ENCODE measurements at regions not wholly inside any gene's neighbourhood (a gene's known extent, or its start where the extent isn't known, plus 50 kb on each side); places are given as distances from the start of the nearest gene placed in this dataset.

DNA sequence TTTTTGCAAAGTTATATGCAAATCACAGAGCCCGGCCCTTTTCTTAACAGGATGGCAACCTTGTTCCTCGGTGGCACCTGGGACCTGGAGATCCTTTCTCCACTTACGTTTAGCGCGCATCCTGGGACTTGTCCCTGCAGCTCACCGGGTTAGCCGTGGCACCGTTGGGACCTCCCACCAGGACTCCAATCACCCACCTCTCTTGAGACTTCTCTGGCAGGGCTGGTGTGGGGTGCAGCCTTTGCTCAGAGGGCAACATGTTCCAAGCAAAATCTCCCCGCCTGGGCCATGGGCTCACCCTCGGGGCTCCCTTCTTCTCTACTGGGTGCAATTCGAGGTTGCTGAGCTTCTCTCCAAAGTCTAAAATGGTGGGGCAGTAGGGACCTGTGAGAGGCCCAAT lies 211.9 kb upstream of the UMPS start:
- CTCF ChIA-PET (ENCODE audit: low intra/inter-chr PET ratio, low total read pairs), result no interaction called here
- DNase-seq (ENCODE audit: low spot score), result no peak
- no peaks in the 10 kb centered on the region for H4K20me1 ChIP-seq (ENCODE audit: insufficient read depth, low read length)
- no peak for ATAC-seq
- no peaks in the 10 kb centered on the region for H3K9me3 ChIP-seq (ENCODE audit: low read length)
- no peaks in the 10 kb centered on the region for H3K79me2 ChIP-seq (ENCODE audit: insufficient read depth, low read length)
- peaks cover 0 to 36% of the 10 kb centered on the region in 2 experiments for H3K27me3 ChIP-seq (ENCODE audit: control insufficient read depth in 1 of 2, insufficient read depth in 2 of 2, low read length in 2 of 2)
- in situ Hi-C loops (cut with HindIII; ENCODE audit: extremely low pct_ligation_motif_present, low pct_unique_long_range_greater_than_20kb), result no loop called here
- peaks cover 22% of the 10 kb centered on the region for H3K4me1 ChIP-seq (ENCODE audit: insufficient read depth, low read length)
- intact Hi-C loops (cut with micrococcal nuclease; ENCODE audit: unreplicated experiment), result no loop called here
- WGBS (ENCODE audit: low lambda C conversion rate), result 69% methylated on average over 8 of the region's 11 CpGs
- POLR2A ChIA-PET, result no interaction called here
- no peak for FAIRE-seq
- no peak overlapping the region for H2AFZ ChIP-seq (ENCODE audit: low read length)
- no peak overlapping the region for H3K27ac ChIP-seq (ENCODE audit: extremely low read length, insufficient read depth, low read length)
- no TSS peak for BruUV-seq (replicated peaks)
- no peak overlapping the region for H3K9ac ChIP-seq (ENCODE audit: insufficient read depth, low read depth, low read length)
- no peak overlapping the region for H3K4me2 ChIP-seq (ENCODE audit: low read depth, low read length)
- no peaks in the 10 kb centered on the region for H3K36me3 ChIP-seq (replicated peaks in 1 of 2; ENCODE audit: control insufficient read depth in 1 of 2, insufficient read depth in 2 of 2, low read length in 2 of 2)
- H3K4me3 ChIP-seq (replicated peaks in 1 of 3; ENCODE audit: insufficient read depth in 1 of 3, low read depth in 2 of 3, low read length in 3 of 3), result no peak overlapping the region
- TF ChIP-seq PCBP1 (IDR thresholded peaks at IDR 0.05; ENCODE audit: borderline replicate concordance, low read depth, low read length) (no peak), TARDBP (CRISPR knock-in tag; IDR thresholded peaks at IDR 0.05) (no peak), ZNF616 (CRISPR knock-in tag; IDR thresholded peaks at IDR 0.05; ENCODE audit: low read depth) (no peak), ZNF350 (CRISPR knock-in tag; IDR thresholded peaks at IDR 0.05; ENCODE audit: borderline replicate concordance, low read depth) (no peak), EZH2 (conservative IDR thresholded peaks at IDR 0.05; ENCODE audit: low read depth, low read length) (no peak), CCAR2 (optimal IDR thresholded peaks at IDR 0.05; ENCODE audit: low read depth, low read length) (no peak), ZNF749 (CRISPR knock-in tag; IDR thresholded peaks at IDR 0.05; ENCODE audit: borderline replicate concordance) (no peak), PLRG1 (conservative IDR thresholded peaks at IDR 0.05) (no peak), ZBTB21 (CRISPR knock-in tag; IDR thresholded peaks at IDR 0.05) (no peak), PRPF4 (IDR thresholded peaks at IDR 0.05; ENCODE audit: low read depth, low read length, poor library complexity, severe bottlenecking) (no peak), GTF3A (CRISPR knock-in tag; conservative IDR thresholded peaks at IDR 0.05) (no peak), RFXANK (CRISPR knock-in tag; IDR thresholded peaks at IDR 0.05) (no peak)
- TF ChIP-seq, protein P1, sequence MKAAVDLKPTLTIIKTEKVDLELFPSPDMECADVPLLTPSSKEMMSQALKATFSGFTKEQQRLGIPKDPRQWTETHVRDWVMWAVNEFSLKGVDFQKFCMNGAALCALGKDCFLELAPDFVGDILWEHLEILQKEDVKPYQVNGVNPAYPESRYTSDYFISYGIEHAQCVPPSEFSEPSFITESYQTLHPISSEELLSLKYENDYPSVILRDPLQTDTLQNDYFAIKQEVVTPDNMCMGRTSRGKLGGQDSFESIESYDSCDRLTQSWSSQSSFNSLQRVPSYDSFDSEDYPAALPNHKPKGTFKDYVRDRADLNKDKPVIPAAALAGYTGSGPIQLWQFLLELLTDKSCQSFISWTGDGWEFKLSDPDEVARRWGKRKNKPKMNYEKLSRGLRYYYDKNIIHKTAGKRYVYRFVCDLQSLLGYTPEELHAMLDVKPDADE (CRISPR knock-in tag; IDR thresholded peaks at IDR 0.05), result no peak
- TF ChIP-seq, protein P2, sequence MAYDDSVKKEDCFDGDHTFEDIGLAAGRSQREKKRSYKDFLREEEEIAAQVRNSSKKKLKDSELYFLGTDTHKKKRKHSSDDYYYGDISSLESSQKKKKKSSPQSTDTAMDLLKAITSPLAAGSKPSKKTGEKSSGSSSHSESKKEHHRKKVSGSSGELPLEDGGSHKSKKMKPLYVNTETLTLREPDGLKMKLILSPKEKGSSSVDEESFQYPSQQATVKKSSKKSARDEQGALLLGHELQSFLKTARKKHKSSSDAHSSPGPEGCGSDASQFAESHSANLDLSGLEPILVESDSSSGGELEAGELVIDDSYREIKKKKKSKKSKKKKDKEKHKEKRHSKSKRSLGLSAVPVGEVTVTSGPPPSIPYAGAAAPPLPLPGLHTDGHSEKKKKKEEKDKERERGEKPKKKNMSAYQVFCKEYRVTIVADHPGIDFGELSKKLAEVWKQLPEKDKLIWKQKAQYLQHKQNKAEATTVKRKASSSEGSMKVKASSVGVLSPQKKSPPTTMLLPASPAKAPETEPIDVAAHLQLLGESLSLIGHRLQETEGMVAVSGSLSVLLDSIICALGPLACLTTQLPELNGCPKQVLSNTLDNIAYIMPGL (CRISPR knock-in tag; IDR thresholded peaks at IDR 0.05; ENCODE audit: borderline replicate concordance in 1 of 2, low read depth in 1 of 2), result no peak
- TF ChIP-seq, protein P3, sequence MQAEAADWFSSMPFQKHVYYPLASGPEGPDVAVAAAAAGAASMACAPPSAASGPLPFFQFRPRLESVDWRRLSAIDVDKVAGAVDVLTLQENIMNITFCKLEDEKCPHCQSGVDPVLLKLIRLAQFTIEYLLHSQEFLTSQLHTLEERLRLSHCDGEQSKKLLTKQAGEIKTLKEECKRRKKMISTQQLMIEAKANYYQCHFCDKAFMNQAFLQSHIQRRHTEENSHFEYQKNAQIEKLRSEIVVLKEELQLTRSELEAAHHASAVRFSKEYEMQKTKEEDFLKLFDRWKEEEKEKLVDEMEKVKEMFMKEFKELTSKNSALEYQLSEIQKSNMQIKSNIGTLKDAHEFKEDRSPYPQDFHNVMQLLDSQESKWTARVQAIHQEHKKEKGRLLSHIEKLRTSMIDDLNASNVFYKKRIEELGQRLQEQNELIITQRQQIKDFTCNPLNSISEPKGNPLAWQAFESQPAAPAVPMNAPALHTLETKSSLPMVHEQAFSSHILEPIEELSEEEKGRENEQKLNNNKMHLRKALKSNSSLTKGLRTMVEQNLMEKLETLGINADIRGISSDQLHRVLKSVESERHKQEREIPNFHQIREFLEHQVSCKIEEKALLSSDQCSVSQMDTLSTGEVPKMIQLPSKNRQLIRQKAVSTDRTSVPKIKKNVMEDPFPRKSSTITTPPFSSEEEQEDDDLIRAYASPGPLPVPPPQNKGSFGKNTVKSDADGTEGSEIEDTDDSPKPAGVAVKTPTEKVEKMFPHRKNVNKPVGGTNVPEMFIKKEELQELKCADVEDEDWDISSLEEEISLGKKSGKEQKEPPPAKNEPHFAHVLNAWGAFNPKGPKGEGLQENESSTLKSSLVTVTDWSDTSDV (CRISPR knock-in tag; IDR thresholded peaks at IDR 0.05), result no peak
- TF ChIP-seq, protein P4, sequence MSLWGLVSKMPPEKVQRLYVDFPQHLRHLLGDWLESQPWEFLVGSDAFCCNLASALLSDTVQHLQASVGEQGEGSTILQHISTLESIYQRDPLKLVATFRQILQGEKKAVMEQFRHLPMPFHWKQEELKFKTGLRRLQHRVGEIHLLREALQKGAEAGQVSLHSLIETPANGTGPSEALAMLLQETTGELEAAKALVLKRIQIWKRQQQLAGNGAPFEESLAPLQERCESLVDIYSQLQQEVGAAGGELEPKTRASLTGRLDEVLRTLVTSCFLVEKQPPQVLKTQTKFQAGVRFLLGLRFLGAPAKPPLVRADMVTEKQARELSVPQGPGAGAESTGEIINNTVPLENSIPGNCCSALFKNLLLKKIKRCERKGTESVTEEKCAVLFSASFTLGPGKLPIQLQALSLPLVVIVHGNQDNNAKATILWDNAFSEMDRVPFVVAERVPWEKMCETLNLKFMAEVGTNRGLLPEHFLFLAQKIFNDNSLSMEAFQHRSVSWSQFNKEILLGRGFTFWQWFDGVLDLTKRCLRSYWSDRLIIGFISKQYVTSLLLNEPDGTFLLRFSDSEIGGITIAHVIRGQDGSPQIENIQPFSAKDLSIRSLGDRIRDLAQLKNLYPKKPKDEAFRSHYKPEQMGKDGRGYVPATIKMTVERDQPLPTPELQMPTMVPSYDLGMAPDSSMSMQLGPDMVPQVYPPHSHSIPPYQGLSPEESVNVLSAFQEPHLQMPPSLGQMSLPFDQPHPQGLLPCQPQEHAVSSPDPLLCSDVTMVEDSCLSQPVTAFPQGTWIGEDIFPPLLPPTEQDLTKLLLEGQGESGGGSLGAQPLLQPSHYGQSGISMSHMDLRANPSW (CRISPR knock-in tag; IDR thresholded peaks at IDR 0.05; ENCODE audit: borderline replicate concordance), result no peak
- TF ChIP-seq, protein P5, sequence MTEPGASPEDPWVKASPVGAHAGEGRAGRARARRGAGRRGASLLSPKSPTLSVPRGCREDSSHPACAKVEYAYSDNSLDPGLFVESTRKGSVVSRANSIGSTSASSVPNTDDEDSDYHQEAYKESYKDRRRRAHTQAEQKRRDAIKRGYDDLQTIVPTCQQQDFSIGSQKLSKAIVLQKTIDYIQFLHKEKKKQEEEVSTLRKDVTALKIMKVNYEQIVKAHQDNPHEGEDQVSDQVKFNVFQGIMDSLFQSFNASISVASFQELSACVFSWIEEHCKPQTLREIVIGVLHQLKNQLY (CRISPR knock-in tag; IDR thresholded peaks at IDR 0.05), result no peak

All from HepG2 (cell line).